Stimulated activated CD4-positive, alpha-beta T cell treated with anti-CD3 and anti-CD28 coated beads, Interleukin-4, amount 100 ng/mL, for 1 hour (primary cell): ENCODE measurements at regions not wholly inside any gene's neighbourhood (a gene's known extent, or its start where the extent isn't known, plus 50 kb on each side); places are given as distances from the start of the nearest gene placed in this dataset.

ENCODE experiments used
- DNase-seq: peaks from one replicate; pipeline ENCODE4 v3.0.0-alpha.2; 2020

- no peak for DNase-seq
Measured at GRCh38 chrX:43525901-43526610, 130.0 kb upstream of the MAOA start.

DNA sequence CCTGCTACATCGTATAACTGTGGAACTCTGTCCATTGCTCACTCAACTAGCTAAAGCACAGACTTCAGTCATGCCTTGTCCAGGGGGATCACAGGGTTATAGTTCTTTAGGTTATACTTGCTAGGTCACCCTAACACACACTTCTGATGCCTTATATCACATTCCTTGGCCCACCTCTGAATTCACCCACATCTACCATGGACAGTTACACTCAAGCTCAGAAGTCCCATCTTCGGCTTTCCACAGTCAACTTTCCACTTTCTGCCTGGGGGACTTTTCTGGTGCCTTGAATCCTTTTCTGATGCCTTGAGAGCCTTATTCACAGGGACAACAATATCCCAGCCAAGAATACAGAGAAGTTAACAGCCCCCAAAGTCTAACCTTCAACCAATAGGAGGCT, 129.2 kb upstream of the MAOA start:
- no peak for DNase-seq

- DNase-seq: no peak
Measured at GRCh38 chrX:43527801-43528200, 128.3 kb upstream of the MAOA start.

DNA sequence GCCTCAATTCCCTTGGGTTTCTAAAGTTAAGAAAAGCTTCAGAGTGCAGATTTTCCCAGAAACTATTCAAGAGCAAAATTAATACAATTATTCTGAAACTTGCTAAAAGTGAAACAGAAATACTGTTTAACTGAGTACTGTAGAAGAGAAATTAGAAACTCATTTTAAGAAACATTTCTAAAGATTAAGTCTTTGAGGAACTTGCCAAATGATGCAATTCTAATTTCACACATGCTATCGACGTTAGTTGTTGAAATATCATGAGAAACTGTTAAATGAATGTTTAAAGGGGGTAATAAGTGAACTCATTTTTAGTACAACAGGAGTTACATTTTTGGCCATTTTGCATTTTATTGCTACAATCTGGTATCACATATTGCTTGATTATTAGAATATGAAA, 125.3 kb upstream of the MAOA start:
- DNase-seq: no peak

- no peak for DNase-seq
Measured at GRCh38 chrX:43540318-43540717, 115.8 kb upstream of the MAOA start.

- no peak for DNase-seq
Measured at GRCh38 chrX:43551590-43551989, 104.5 kb upstream of the MAOA start.

DNA sequence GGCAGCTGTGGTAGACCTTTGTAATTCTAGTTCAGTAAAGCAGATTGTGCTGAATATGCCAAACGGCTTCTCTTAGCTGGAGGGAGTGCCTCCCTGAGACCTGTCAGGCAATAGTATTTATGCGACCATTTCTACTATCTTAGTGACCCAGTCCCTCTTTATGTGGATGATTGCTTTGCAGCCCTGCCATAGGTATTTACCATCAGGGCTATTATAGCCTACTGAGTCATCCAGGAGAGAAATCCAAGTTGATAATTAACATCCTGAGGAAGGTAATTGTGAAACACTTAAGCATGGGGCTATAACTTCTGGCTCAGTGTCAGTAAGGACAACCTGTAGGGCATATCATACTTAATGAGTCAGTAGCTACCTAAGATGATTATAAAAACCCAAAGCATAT, 103.9 kb upstream of the MAOA start:
- no peak for DNase-seq

DNA sequence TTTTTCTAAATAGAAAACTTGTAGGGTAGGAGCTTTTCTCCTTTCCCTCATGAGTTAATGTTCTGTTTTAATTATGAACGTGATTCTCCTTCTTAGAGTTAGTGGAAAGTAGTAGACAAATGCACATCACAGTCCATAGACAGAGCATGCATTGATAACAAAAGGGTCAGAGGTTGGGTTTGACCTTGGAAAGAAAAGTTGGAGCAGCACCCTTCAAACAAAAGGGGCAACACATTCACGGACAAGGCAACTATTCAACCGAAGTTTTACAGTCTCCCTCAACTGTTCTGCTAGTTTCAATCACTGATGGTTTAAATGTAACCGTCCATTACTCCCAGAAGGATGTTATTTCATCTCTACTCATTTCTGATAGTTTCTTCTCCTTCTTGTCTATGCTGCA, 103.4 kb upstream of the MAOA start:
- no peak for DNase-seq

DNA sequence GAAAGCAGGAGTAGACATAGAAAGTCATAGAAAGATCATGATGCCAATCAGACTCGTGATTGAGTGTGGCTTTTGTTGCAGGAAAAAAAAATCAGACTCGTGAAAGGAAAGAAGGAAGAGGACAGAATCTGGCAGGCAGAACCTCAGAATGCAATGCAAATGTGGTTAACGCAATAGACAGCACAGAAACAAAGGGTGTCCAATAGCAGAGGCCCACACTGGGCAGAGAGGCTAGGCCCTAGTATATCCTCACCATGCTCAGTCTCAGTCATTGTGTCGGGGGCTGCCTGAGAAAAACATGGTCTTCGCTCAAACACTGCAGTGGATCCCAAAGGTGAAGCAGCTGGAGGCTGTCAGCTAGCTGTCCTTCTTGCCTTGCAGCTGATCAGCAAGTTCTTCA, 102.8 kb upstream of the MAOA start:
- no peak for DNase-seq

DNA sequence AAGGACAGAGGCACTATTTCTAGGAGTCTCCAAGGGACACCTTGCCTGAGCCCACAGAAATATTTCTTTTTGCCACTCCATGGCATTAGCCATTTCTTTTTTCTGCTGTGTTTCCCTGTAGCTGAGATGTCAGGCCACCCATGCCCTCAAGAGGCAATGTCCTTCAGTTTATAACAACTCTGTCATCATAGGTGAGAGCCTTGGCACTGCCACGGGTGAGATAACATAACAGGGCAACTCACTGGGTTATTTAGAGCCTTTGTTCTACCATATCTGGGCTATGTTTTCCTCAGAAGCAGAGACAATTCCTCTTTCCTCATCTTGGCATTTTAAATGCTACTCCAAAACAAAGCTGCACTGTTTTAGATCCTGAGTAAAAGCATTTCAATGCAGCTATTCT, 99.9 kb upstream of the MAOA start:
- no peak for DNase-seq

- peak; percentile 54 for DNase-seq
Measured at GRCh38 chrX:43557792-43558191, 98.3 kb upstream of the MAOA start.

DNA sequence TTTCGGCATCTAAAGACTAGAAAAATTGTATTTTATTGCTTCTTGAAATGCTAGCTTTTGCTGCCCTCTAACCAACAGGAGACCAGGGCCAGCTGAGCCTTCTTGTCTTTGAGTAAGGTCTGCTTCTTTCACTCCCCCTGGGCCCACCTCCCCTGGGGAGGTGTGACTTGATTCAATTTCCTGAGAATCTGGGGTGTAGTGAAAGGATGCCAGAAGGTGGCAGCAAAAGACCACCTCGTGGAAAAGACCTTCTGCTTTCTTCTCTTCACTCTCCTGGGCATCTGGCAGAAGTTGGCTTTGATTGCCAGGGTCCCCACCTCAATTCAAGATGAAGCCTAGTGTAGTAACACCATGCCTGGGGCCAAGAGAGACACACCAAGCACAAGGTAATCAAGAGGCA, 96.5 kb upstream of the MAOA start:
- peak; percentile 6 for DNase-seq

- no peak for DNase-seq
Measured at GRCh38 chrX:43560247-43560946, 95.7 kb upstream of the MAOA start.

- no peak for DNase-seq
Measured at GRCh38 chrX:43562372-43562771, 93.7 kb upstream of the MAOA start.

DNA sequence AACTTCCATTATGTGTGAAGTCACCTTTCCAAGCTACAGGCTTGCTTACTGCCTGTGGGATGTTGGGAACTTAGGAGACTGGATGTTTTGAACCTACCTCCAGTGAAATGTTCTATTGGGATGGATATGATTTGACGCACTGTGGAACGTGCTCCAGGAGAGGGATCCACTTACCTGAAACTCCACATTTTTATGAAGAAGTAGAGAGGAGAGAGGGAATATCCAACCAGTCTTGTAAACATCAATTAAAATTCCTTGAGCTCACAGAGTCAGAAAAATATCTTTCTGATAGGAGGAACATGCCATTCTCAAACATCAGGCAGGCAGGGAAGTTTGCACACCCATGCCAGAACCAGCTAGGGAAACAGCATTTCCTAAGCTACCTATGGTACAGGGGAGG, 91.1 kb upstream of the MAOA start:
- no peak for DNase-seq

DNA sequence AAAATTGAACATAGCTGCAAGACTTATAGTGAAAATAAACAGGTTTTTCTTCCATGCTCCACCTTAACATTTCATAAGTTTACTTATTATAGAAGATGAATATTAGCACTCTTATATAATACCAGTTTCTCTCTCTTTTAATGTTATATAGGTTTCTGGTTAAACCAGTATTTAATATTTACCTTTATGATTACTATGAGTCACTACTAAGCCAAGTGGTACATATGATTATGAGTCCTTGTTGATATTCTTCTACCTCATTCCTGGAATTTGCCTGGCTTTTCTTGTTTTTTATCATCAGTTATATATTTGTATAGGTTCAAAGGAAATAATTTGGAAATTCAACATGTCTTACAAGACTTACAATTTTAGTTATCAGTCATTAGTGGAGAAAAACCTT, 89.9 kb upstream of the MAOA start:
- no peak for DNase-seq

DNA sequence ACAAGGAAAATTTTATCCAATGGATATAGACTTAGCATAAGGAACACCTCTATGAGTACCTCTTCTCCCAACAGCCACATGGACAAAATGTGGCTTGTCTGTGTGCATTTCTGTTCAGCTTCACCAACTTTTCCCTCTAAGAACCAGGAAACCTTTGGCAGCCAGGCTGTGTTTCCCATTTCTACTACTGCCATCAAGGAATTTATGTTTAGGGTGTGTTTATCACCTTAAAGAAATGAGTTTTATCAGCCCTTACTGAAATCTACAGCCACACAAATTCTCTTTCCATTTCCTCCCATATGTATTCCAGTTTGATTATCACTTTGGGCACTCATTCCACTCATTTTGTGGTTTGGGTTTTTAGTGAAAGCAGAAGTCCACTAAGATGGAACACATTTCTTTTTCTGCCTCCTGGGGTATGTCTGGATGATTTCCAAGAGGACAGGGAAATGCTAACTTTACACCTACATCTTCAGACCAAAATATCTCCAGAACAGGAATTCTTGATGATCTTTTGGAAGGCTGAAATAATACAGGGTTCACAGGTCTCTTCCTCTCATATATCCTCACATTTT, 82.6 kb upstream of the MAOA start:
- DNase-seq: no peak

- DNase-seq: no peak
Measured at GRCh38 chrX:43580621-43581020, 75.5 kb upstream of the MAOA start.

DNA sequence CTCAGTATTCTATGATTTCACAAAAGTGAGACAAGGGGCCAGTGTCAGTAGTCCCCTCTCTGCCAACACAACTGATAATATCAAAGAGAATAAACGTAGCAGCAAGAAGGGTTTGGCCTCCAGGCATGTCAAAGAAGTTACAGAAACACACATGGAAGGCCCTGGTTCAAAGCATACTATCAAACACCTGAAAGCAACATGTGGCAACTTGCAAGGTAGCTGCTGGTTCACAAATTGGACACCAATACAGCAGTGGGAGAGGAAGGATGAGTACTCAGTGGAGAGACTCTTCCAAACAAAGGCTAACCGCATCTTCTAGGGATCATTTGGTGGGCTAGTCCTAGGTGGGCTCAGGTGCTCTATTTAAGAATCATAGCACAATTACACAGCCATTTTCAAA, 74.9 kb upstream of the MAOA start:
- no peak for DNase-seq

DNA sequence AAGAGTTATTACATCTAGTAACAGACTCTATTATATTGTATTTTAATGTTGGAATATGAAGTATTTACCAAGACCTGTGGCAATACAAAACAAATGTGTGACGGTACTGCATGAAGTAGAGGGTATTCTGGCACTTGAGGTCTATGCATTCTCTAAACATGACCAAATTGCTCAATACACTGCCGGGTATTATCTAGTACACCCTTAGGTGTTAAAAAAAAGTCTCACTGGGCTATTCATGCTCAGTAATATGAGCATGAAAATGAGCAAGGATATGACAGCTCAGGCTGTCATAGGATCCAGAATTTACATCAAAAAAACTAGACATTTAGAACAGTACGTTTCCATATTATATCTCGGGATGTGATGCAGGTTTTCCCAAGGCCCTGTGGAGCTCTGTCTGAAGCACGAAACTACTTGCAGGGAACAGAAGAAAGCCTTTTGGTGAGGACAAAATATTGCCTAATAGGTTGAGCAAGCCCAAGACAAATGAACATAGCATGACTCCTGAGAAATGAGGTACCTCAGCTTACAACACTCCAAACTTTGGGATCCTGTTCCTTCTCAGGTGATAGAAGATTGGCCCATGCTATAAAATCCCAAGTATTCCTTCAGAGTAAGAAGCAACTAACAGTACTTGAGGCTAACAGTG, 74.1 kb upstream of the MAOA start:
- no peak for DNase-seq

DNA sequence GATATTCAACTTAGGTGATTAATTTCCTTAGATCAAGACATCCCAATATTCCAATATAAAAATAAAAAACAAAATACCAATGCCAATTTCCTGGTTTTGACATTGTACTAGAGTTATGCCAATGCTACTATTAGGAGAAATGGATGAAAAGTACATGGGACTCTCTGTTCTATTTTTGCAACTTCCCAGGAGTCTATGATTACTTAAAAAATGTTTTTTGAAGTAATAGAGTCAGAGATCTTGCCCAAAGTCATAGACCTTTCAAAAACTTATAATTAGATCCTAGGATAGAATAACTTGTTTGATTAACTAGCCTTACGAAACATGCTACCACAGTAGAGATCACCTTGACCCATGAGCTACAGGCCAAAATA, 73.6 kb upstream of the MAOA start:
- no peak for DNase-seq

GRCh38 chrX:43585922-43586321, 70.2 kb upstream of the MAOA start:
- DNase-seq: no peak

DNA sequence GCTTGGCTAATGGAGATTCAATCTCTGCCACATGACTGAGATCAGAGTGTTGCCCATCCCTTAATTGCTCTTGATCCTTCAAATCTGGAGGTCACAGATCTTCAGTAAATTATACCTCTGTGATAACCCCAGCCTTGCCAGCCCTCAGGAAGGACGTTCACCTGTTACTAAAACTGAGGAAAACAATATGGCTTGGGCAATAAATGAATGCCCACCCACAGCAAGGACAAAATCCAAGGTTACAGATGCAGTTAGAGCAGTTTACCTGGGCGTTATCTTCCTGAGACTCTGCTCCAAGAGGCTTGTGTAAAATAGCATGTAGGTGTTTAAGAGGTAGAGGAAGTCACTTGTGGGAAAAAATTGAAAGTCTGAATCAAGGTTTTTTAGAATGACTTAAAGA, 69.3 kb upstream of the MAOA start:
- DNase-seq: no peak

- no peak for DNase-seq
Measured at GRCh38 chrX:43589735-43590134, 66.4 kb upstream of the MAOA start.
